ENCODE measurements at regions not wholly inside any gene's neighbourhood (a gene's known extent, or its start where the extent isn't known, plus 50 kb on each side); places are given as distances from the start of the nearest gene placed in this dataset.
A peak's percentile ranks its signal among the peaks of the same experiment; 100 is the strongest.

DNA sequence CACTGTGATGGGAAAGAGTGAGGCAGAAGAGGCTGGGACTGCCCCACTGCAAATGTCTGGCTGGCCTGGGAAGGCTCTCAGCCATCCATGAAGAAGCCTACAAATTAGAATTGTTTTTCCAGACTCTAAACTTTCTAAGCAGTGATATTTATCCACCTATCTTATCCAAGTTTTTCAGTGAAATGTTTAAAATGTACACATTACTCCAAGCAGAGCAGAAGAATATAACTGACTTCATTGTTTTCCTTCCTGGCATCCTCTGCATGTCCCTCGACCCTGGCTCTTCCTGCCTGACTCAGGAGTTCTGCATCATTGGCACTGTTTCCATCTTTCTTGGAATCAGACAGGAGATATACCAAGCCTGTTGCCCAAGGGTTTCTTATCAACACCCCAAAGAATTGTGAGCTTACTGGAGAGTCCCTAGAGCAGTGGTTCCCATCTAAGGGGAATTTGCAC lies 401.5 kb upstream of the PROK2 start:
- DNase-seq = no peak

GRCh38 chr3:72185549-72186399 lies 400.8 kb upstream of the PROK2 start:
- peak; percentile 68 for DNase-seq

- no peak for DNase-seq
Measured at GRCh38 chr3:72183489-72183888, 398.5 kb upstream of the PROK2 start.

DNA sequence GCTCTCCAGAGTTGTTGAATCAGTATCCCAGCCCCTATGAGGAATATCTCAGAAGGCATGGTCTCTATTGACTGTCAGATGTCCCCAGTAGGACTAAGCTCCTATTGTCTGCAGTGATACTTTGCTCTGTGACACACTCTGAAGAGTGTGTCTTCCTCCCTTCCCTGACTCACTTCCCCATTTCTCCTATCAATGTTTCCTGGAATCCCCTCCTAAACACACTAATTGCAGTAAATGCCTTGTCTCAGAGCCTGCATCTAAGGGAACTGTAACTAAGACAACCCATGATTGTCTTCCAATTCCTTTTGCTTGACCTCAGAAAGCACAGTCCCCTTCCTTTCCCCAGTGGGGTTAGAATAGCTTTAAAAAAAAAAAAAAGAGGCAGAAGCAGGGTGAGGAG lies 397.3 kb upstream of the PROK2 start:
- DNase-seq = no peak

DNA sequence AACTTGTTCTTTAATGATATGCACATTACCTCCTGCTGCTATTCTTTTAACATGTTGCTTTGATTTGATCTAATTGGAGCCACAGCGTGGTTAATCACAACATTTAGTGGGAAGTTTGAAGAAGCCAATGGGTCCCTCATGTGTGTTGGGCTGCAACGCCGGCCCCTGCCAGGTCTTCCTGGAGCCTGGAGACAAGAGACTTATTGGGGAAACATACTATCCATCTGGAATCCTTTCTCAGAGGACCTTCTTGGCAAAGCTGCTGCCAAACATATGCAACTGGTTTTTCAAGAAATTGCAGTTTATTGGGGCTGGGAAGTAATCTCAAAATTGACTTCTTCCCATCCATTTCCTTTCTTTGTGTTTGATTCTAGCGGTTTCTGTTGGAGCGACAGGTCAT lies 396.3 kb upstream of the PROK2 start:
- DNase-seq = no peak

- no peak for DNase-seq
Measured at GRCh38 chr3:72180405-72180804, 395.5 kb upstream of the PROK2 start.

GRCh38 chr3:72179107-72179464 lies 394.1 kb upstream of the PROK2 start:
- no peak for DNase-seq

DNA sequence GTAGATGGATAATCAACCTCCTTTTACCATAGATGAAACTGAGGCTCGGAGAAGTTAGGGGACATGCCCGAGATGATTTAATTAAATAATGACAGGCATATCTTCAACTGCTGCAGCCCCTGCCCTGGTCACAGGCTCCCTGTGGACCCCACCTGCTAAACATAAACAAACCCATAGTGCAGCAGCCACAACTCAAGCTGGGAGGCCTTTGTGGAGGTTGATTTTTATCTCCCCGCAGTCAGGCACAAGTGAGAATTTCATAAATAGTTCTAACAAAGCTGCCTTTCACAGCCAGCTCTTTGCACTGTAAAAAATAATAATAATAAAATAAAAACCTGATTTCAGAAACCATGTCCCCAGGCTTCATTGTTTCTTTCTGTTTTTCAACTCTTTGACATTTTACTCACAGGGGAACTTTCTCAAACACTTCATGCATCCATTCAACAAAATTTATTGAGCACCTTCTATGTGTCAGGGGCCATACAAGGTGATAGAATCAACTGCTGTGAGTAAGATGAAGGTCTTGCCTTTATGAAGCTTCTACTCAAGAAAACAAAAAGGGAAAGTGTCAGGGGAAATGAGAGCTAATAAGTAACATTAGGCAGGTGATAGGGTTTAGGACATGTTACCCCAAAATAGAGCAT lies 393.6 kb upstream of the PROK2 start:
- DNase-seq = no peak

- DNase-seq = peak; percentile 13
Measured at GRCh38 chr3:72177075-72178050, 392.4 kb upstream of the PROK2 start.

DNA sequence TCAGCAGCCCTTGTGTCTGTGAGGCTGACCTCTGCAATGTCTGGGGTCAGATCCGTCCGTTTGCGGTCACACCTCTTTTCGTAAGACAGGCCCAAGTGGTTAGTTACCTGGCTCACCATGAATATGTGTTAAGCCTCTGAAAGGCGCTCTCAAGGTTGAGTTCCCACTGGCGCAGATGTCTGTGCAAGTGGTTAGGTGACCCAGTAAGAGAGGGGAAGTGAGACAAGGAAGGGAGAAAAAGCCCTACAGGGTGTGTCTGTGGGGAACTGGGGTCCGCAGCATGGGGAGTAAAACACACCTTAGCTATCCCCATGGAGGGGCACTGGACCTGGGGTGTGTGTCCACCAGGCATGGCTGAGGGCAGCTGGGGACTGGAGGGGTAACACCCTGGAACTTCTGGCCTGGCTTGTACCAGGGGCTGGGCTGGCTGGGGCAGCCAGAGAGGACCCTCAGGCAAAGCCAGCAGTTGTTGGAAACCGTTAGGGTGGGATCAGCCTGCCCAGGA lies 391.6 kb upstream of the PROK2 start:
- no peak for DNase-seq

GRCh38 chr3:72175296-72175858 lies 390.4 kb upstream of the PROK2 start:
- no peak for DNase-seq

DNA sequence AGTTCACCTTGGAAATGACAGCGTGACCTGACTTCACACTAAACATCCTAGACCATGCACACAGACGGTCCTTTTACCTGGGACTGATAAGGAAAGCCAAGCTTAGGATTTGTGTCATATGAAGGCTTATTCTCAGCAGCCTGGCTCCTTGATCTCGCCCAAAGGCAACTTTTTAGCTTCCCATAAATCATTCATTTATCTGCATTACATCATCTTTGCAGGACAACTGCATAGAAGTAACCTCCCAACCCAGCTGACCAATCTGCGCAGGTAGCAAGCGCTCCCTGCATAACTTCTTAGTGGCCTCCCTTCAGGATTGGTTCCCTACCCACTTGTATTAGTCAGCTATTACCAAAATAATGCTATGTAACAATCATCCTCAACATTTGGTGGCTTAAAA lies 389.9 kb upstream of the PROK2 start:
- no peak for DNase-seq

- no peak for DNase-seq
Measured at GRCh38 chr3:72174040-72174439, 389.1 kb upstream of the PROK2 start.

GRCh38 chr3:72171946-72172345 lies 387.0 kb upstream of the PROK2 start:
- DNase-seq = no peak

DNA sequence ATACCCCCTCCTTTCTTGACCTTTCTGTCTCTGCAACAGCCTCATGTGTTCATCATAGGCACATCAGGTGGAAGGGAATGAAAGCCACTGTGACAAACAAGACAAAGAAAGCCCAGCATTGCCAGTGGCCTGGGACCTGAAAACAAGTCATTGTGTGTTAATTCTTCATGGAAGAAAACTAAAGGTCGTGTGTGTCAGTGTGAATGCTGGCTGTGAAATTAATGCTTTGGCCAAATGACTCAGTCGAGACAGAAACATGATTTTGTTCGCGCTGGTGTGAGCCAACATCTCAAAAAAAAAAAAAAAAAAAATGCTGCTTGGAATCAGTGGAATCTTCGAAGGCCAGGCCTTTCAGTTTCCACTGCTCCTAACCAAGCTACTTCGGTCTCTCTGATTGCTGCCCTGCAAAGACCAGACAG lies 386.5 kb upstream of the PROK2 start:
- DNase-seq = peak; percentile 9

GRCh38 chr3:72169561-72170472 lies 384.9 kb upstream of the PROK2 start:
- DNase-seq = no peak

- no peak for DNase-seq
Measured at GRCh38 chr3:72169120-72169519, 384.2 kb upstream of the PROK2 start.

GRCh38 chr3:72165808-72166207 lies 380.9 kb upstream of the PROK2 start:
- no peak for DNase-seq

DNA sequence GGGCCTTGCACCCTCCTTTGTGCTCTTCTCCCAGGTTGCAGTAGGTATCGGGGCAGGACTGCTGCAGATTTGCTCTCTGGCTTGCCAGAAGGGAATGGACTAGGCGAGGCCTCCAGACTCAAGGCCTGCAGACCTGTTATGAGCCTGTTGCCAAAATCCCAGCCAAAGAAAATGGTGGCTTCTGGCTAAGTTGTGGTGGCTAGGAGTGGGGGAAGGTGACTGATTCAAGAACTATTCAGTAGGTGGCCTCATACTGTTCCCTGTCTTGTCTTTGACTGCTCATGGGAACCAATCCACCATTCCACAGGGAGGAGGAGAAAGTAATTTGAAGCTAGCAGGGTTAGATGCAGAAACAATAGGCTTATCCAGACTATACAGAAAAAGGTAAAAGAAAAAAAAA lies 380.4 kb upstream of the PROK2 start:
- no peak for DNase-seq

- DNase-seq = no peak
Measured at GRCh38 chr3:72164635-72164978, 379.7 kb upstream of the PROK2 start.

DNA sequence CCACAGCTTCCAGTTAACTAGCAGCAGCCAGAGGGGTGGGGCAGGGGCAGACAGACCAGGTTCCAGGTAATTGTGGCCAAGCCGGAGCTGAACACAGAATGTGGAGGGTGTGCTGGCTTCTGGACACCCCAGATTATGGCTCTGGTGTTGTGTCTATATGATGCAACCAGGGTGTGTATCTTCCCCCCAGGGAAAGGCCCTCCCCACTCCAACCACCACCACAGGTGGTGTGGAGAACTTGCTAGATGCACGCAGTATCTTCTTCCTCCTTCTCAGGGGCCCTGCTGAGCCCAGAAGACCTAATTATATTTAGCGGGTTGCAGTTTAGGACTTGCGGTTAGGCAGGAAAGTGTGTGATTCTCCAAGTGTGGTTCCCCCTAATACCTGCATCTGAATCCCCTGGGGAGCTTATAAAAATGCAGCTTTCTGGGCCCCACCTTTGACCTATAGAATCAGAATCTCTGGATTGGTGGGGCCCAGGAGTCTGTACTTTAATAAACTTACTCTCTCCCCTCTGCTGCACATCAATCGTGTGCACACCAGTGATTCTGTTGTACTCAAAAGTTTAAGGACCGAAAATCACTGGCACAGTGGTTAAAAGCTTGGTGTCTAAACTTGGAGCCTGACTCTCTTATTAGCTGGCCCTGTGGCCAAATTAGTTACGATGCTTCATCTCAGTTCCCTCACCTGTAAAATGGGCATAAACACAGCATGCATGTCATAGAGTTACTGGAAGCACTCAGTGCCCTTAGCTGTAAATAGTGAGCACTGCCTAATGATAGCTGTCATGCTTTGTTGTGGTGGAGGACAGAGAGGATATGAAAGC lies 379.1 kb upstream of the PROK2 start:
- no peak for DNase-seq
